Erythroblast (primary cell): ENCODE measurements at regions not wholly inside any gene's neighbourhood (a gene's known extent, or its start where the extent isn't known, plus 50 kb on each side); places are given as distances from the start of the nearest gene placed in this dataset.

Experiments
- GATA1 ChIP-seq: IDR thresholded peaks from 2 replicates; pipeline ENCODE4 v1.6.1; 2011; ENCODE audit warnings: low read depth, mild to moderate bottlenecking, control low read depth, low read length, moderate library complexity
- POLR2A ChIP-seq: IDR thresholded peaks from 2 replicates; pipeline ENCODE4 v1.6.1; 2011; ENCODE audit warnings: mild to moderate bottlenecking, low read length

DNA sequence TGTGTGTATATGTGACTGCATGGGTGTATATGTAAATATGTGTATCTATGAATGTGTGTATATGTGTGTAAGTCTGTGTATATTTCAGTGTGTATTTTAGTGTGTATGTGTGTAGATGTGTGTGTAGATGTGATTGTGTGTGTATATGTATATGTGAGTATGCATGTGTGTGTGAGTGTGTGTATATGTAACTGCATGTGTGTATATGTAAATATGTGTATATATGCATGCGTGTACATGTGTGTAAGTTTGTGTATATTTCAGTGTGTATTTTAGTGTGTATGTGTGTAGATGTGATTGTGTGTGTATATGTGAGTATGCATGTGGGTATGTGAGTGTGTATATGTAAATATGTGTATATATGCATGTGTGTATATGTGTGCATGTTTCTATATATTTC lies 169.9 kb downstream of the MN1 start:
- TF ChIP-seq POLR2A (no peak), GATA1 (no peak)
